Activated T-helper 17 cell treated with anti-CD3 and anti-CD28 coated beads, Interleukin-2, amount 50 U/mL, for 72 hours (primary cell): ENCODE measurements at regions not wholly inside any gene's neighbourhood (a gene's known extent, or its start where the extent isn't known, plus 50 kb on each side); places are given as distances from the start of the nearest gene placed in this dataset.

Experiments used
- ATAC-seq: fragments of 150-1000 bp; cut with Tn5 transposase; replicated peaks from 2 replicates; pipeline ENCODE4 v1.10.0; 2021; ENCODE audit warnings: mild to moderate bottlenecking, moderate library complexity
- H3K27ac Mint-ChIP-seq: one replicate; pipeline ENCODE4 v1.8.0; 2022; ENCODE audit warnings: mixed read lengths
- H3K27me3 Mint-ChIP-seq: one replicate; pipeline ENCODE4 v1.8.0; 2022; ENCODE audit warnings: mixed read lengths
- H3K36me3 Mint-ChIP-seq: one replicate; pipeline ENCODE4 v1.8.0; 2022; ENCODE audit warnings: low read depth, mild to moderate bottlenecking, mixed read lengths
- H3K4me1 Mint-ChIP-seq: one replicate; pipeline ENCODE4 v1.8.0; 2022; ENCODE audit warnings: mixed read lengths
- H3K4me3 Mint-ChIP-seq: one replicate; pipeline ENCODE4 v1.8.0; 2022; ENCODE audit warnings: mild to moderate bottlenecking, mixed read lengths
- H3K9me3 Mint-ChIP-seq: one replicate; pipeline ENCODE4 v1.8.0; 2022; ENCODE audit warnings: mixed read lengths

- no peaks in the 10 kb centered on the region for H3K4me1 Mint-ChIP-seq
- H3K27me3 Mint-ChIP-seq = peaks cover 5% of the 10 kb centered on the region
- H3K4me3 Mint-ChIP-seq = no peak overlapping the region
- H3K9me3 Mint-ChIP-seq = no peaks in the 10 kb centered on the region
- no peak for ATAC-seq
- no peak overlapping the region for H3K27ac Mint-ChIP-seq
- H3K36me3 Mint-ChIP-seq = no peaks in the 10 kb centered on the region
Observed at GRCh38 chr5:90191352-90192045, 218.1 kb downstream of the CETN3 start.

- H3K4me3 Mint-ChIP-seq = no peak overlapping the region
Observed at GRCh38 chr5:90185897-90186468, 223.6 kb downstream of the CETN3 start.

GRCh38 chr5:90184764-90185163, 224.8 kb downstream of the CETN3 start:
- Mint-ChIP-seq H3K27me3 (peaks cover 5% of the 10 kb centered on the region), H3K9me3 (no peaks in the 10 kb centered on the region), H3K4me1 (no peaks in the 10 kb centered on the region), H3K27ac (no peak overlapping the region), H3K4me3 (no peak overlapping the region), H3K36me3 (no peaks in the 10 kb centered on the region)
- no peak for ATAC-seq

More at GRCh38 chr5:90185897-90186468, 223.6 kb downstream of the CETN3 start:
- H3K9me3 Mint-ChIP-seq = no peaks in the 10 kb centered on the region
- H3K27ac Mint-ChIP-seq = no peak overlapping the region
- no peak for ATAC-seq
- no peaks in the 10 kb centered on the region for H3K4me1 Mint-ChIP-seq
- H3K27me3 Mint-ChIP-seq = peaks cover 5% of the 10 kb centered on the region
- H3K36me3 Mint-ChIP-seq = no peaks in the 10 kb centered on the region

DNA sequence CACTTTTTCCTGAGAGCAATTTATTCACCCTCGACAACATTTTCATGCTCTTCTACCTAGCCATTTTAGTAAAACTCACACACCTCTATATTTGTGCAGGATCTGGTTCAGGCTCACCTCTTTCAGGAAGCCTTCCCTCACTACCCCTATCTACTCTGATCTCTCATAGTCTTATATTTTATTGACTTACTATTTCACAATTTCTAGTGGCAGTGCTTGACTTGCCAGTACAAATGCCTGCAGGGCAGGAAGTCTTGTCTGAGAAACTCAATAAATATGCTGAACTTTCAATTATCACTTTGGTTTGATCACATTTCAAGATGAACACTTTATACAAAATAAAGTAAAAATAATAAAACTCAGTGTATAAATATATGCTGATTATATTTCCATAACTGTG, 226.8 kb downstream of the CETN3 start:
- Mint-ChIP-seq H3K4me1 (no peaks in the 10 kb centered on the region), H3K27ac (no peak overlapping the region), H3K36me3 (no peaks in the 10 kb centered on the region), H3K9me3 (no peaks in the 10 kb centered on the region), H3K4me3 (no peak overlapping the region), H3K27me3 (peaks cover 3% of the 10 kb centered on the region)
- no peak for ATAC-seq

- Mint-ChIP-seq H3K27ac (no peak overlapping the region), H3K36me3 (no peaks in the 10 kb centered on the region), H3K4me1 (no peaks in the 10 kb centered on the region), H3K9me3 (peaks cover 4% of the 10 kb centered on the region), H3K4me3 (no peak overlapping the region), H3K27me3 (no peaks in the 10 kb centered on the region)
- no peak for ATAC-seq
Observed at GRCh38 chr5:90174236-90174635, 235.3 kb downstream of the CETN3 start.

- peaks cover 4% of the 10 kb centered on the region for H3K9me3 Mint-ChIP-seq
Observed at GRCh38 chr5:90173299-90174030, 236.1 kb downstream of the CETN3 start.

DNA sequence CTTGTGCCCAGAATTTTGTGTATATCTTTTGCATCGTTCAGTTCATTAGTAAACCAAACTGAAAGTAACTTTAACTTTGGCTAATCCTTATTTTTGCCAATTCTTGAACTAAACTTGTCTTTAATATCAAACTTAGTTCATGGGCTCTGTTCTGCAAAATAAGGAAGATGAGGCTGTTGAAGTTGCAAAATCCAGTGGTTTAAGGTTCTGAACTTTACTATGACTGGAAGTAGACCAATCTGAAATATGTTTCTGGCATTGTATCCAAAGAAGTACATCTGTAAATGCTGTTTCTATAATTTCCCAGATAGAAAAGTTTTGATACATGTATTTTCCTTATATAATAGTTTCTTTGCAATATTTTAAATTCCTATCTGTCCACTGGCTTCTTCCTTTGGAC, 238.1 kb downstream of the CETN3 start:
- Mint-ChIP-seq H3K9me3 (no peaks in the 10 kb centered on the region), H3K4me1 (no peaks in the 10 kb centered on the region), H3K36me3 (no peaks in the 10 kb centered on the region), H3K27me3 (no peaks in the 10 kb centered on the region), H3K4me3 (no peak overlapping the region), H3K27ac (no peak overlapping the region)
- no peak for ATAC-seq

More at GRCh38 chr5:90173299-90174030, 236.1 kb downstream of the CETN3 start:
- Mint-ChIP-seq H3K4me1 (no peaks in the 10 kb centered on the region), H3K27ac (no peak overlapping the region), H3K36me3 (no peaks in the 10 kb centered on the region), H3K4me3 (no peak overlapping the region), H3K27me3 (no peaks in the 10 kb centered on the region)
- no peak for ATAC-seq

DNA sequence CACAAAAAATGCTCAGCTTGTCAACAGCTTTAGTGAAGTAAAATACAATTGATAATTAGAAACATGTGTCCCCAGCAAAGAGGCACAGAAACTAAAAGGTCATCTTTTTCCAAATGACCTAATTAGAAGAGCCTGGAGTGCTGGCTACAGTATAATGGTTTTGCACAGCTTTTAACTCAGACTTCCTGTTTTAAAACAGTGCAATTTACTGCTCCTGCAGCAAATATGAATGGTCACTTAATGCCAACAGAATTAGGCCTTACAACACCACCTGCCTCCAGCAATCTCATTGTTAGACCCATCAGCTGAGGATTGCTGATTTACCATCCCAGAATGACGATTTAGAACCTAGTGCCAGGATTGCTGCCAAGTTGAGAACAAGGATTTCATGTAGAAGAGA, 239.3 kb downstream of the CETN3 start:
- Mint-ChIP-seq H3K4me1 (no peaks in the 10 kb centered on the region), H3K27ac (no peak overlapping the region), H3K9me3 (no peaks in the 10 kb centered on the region), H3K4me3 (no peak overlapping the region), H3K27me3 (no peaks in the 10 kb centered on the region), H3K36me3 (no peaks in the 10 kb centered on the region)
- no peak for ATAC-seq

- H3K27ac Mint-ChIP-seq = no peak overlapping the region
- ATAC-seq = no peak
- no peaks in the 10 kb centered on the region for H3K4me1 Mint-ChIP-seq
- no peaks in the 10 kb centered on the region for H3K9me3 Mint-ChIP-seq
- no peak overlapping the region for H3K4me3 Mint-ChIP-seq
- H3K27me3 Mint-ChIP-seq = no peaks in the 10 kb centered on the region
- H3K36me3 Mint-ChIP-seq = no peaks in the 10 kb centered on the region
Observed at GRCh38 chr5:90169078-90169477, 240.5 kb downstream of the CETN3 start.

DNA sequence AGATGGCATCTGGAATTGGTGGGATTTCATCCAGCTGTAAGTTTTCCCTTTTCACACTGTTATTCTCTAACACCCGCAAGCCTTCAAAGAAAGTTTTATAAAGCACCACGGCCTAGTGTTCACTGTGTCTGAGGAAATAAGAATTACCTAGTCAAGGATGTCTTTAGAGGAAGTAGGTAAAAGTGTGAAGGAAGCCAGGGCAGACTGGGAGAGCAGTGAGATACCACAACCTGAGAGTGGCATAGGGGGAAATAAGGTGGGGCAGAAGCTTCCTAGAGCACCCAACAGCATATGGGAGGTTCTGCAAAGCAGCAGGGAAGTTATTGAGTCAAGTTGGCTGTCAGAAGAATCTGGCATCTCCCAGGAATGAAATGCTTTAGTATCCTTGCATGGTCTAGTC, 241.2 kb downstream of the CETN3 start:
- no peaks in the 10 kb centered on the region for H3K9me3 Mint-ChIP-seq
- H3K27me3 Mint-ChIP-seq = no peaks in the 10 kb centered on the region

GRCh38 chr5:90166816-90167215, 242.7 kb downstream of the CETN3 start:
- Mint-ChIP-seq H3K36me3 (no peaks in the 10 kb centered on the region), H3K27ac (no peak overlapping the region), H3K4me3 (no peak overlapping the region), H3K4me1 (no peaks in the 10 kb centered on the region), H3K27me3 (no peaks in the 10 kb centered on the region), H3K9me3 (no peaks in the 10 kb centered on the region)
- ATAC-seq = no peak

More for the DNA sequence above, 241.2 kb downstream of the CETN3 start:
- ATAC-seq = no peak
- H3K4me1 Mint-ChIP-seq = no peaks in the 10 kb centered on the region
- H3K27ac Mint-ChIP-seq = no peak overlapping the region
- H3K36me3 Mint-ChIP-seq = no peaks in the 10 kb centered on the region
- H3K4me3 Mint-ChIP-seq = no peak overlapping the region

- Mint-ChIP-seq H3K36me3 (no peaks in the 10 kb centered on the region), H3K27ac (no peak overlapping the region), H3K4me3 (no peak overlapping the region), H3K4me1 (no peaks in the 10 kb centered on the region), H3K9me3 (no peaks in the 10 kb centered on the region), H3K27me3 (no peaks in the 10 kb centered on the region)
- ATAC-seq = no peak
Observed at GRCh38 chr5:90162324-90162723, 247.2 kb downstream of the CETN3 start.

- ATAC-seq = no peak
- Mint-ChIP-seq H3K4me1 (no peaks in the 10 kb centered on the region), H3K4me3 (no peak overlapping the region), H3K27ac (no peak overlapping the region), H3K27me3 (no peaks in the 10 kb centered on the region), H3K36me3 (no peaks in the 10 kb centered on the region), H3K9me3 (no peaks in the 10 kb centered on the region)
Observed at GRCh38 chr5:90161414-90161813, 248.1 kb downstream of the CETN3 start.

DNA sequence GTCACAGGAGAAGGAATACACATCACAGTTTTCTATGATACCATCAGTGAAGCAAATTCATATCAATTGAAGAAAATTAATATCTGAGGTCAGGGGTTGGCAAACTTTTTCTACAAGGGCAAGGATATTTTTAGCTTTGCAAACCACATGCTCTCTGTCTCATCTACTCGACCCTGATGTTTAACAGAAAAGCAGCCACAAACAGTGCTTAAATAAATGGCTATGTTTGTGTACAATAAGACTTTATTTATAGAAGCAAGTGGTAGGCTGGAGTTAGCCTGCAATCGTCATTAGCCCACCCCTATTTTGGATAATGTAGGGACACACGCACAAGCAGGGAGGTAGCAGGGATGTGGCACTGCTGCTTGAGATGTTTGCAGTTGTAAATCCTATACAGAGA, 251.4 kb downstream of the CETN3 start:
- Mint-ChIP-seq H3K27me3 (no peaks in the 10 kb centered on the region), H3K4me1 (no peaks in the 10 kb centered on the region), H3K4me3 (no peak overlapping the region), H3K36me3 (no peaks in the 10 kb centered on the region), H3K27ac (no peak overlapping the region), H3K9me3 (no peaks in the 10 kb centered on the region)
- ATAC-seq = no peak

DNA sequence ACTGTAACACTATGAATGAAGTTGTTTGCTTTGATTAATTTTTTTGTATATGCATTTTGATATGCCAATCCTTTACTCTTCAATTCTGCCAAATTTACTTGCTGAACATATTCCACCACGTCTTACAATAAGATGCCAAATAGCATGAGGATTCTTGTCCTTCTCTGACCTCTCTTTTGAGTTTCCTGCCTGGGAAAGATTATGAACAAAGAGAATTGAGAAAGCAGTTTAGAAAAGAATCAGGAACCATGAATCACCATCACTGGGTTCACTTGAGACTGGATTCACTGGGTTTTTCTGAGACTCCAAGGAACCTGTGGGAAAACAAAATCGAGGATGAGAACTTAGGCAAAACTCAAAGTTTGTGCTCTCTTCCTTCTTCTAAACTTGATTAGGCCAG, 256.5 kb downstream of the CETN3 start:
- no peaks in the 10 kb centered on the region for H3K9me3 Mint-ChIP-seq
- H3K4me1 Mint-ChIP-seq = no peaks in the 10 kb centered on the region
- H3K27me3 Mint-ChIP-seq = no peaks in the 10 kb centered on the region
- no peaks in the 10 kb centered on the region for H3K36me3 Mint-ChIP-seq
- H3K27ac Mint-ChIP-seq = no peak overlapping the region
- H3K4me3 Mint-ChIP-seq = no peak overlapping the region
- ATAC-seq = no peak
